IMR-90 (cell line): ENCODE measurements at regions not wholly inside any gene's neighbourhood (a gene's known extent, or its start where the extent isn't known, plus 50 kb on each side); places are given as distances from the start of the nearest gene placed in this dataset.

Experiments used
- ATAC-seq: fragments of 200-7000 bp; cut with Tn5 transposase; 2 replicates; pipeline ENCODE4 v1.9.1; 2020; ENCODE audit warnings: low read depth, mild to moderate bottlenecking, moderate library complexity
- BruUV-seq: library from RNA; stranded (reverse); fragments of 400-500 nt; replicated peaks from 2 replicates; lab custom pipeline; 2021; lab: Mats Ljungman, UMichigan
- CTCF ChIA-PET: fragments of 300-600 bp; formaldehyde crosslinking; extraction: SDS; loops from one replicate; lab custom pipeline; 2021; ENCODE audit warnings: antibody characterized with exemption; lab: Yijun Ruan, JAX
- POLR2A ChIA-PET: fragments of 300-600 bp; sonication (Branson Sonifier 250); formaldehyde crosslinking; loops from one replicate; lab custom pipeline; 2022; ENCODE audit warnings: antibody characterized with exemption; ENCODE audit not compliant: unreplicated experiment; lab: Charles Lee
- DNase-seq: peaks from one replicate; pipeline ENCODE4 v3.0.0; 2013
- H2AFZ ChIP-seq: replicated peaks from 2 replicates; pipeline ENCODE3; 2013; ENCODE audit warnings: low read length, mild to moderate bottlenecking; ENCODE audit not compliant: poor library complexity
- H2AK5ac ChIP-seq: 2 replicates; pipeline ENCODE4 v1.6.1; 2013; ENCODE audit warnings: low read depth, low read length, inconsistent platforms
- H2AK9ac ChIP-seq: replicated peaks from 2 replicates; pipeline ENCODE3; 2013; ENCODE audit warnings: mild to moderate bottlenecking, low read depth, low read length, moderate library complexity; ENCODE audit not compliant: poor library complexity
- H2BK120ac ChIP-seq: 2 replicates; pipeline ENCODE4 v1.6.1; 2013; ENCODE audit warnings: low read depth, low read length, inconsistent platforms
- H2BK15ac ChIP-seq: 3 replicates; pipeline ENCODE4 v1.6.1; 2013; ENCODE audit warnings: low read depth, low read length, inconsistent platforms
- H2BK20ac ChIP-seq: 2 replicates; pipeline ENCODE4 v1.6.1; 2013; ENCODE audit warnings: low read depth, mild to moderate bottlenecking, inconsistent platforms, low read length, moderate library complexity
- H2BK5ac ChIP-seq: 2 replicates; pipeline ENCODE4 v1.6.1; 2013; ENCODE audit warnings: mild to moderate bottlenecking, low read depth, low read length, inconsistent platforms; ENCODE audit not compliant: poor library complexity, severe bottlenecking
- H3K14ac ChIP-seq: replicated peaks from 2 replicates; pipeline ENCODE4 v1.6.1; 2013; ENCODE audit warnings: low read depth, low read length, inconsistent platforms
- H3K18ac ChIP-seq: 2 replicates; pipeline ENCODE4 v1.6.1; 2013; ENCODE audit warnings: low read depth, low read length, control low read depth
- H3K23ac ChIP-seq: 2 replicates; pipeline ENCODE4 v1.6.1; 2013; ENCODE audit warnings: low read depth, low read length, inconsistent platforms
- H3K27ac ChIP-seq: 2 replicates; pipeline ENCODE4 v1.5.1; 2013; ENCODE audit warnings: mild to moderate bottlenecking, control low read depth, low read length; ENCODE audit not compliant: insufficient read depth
- H3K27me3 ChIP-seq: 2 replicates; pipeline ENCODE4 v1.6.1; 2013; ENCODE audit warnings: low read length; ENCODE audit not compliant: control insufficient read depth, insufficient read depth
- H3K36me3 ChIP-seq: 2 replicates; pipeline ENCODE4 v1.6.1; 2013; ENCODE audit warnings: low read length, mixed read lengths; ENCODE audit not compliant: control insufficient read depth, insufficient read depth
- H3K4ac ChIP-seq: 2 replicates; pipeline ENCODE4 v1.6.1; 2013; ENCODE audit warnings: low read depth, low read length, inconsistent platforms
- H3K4me1 ChIP-seq: 2 replicates; pipeline ENCODE4 v1.6.1; 2013; ENCODE audit warnings: low read length, mixed read lengths; ENCODE audit not compliant: control insufficient read depth, insufficient read depth
- H3K4me2 ChIP-seq: 2 replicates; pipeline ENCODE4 v1.6.1; 2013; ENCODE audit warnings: low read depth, mild to moderate bottlenecking, control low read depth, low read length, moderate library complexity
- H3K4me3 ChIP-seq: 2 replicates; pipeline ENCODE4 v1.5.1; 2013; ENCODE audit warnings: low read depth, mild to moderate bottlenecking, control low read depth, low read length, moderate library complexity; ENCODE audit not compliant: insufficient read depth
- H3K56ac ChIP-seq: 2 replicates; pipeline ENCODE4 v1.6.1; 2013; ENCODE audit warnings: low read length, inconsistent platforms; ENCODE audit not compliant: insufficient read depth; ENCODE audit errors: extremely low read depth
- H3K79me1 ChIP-seq, 2 experiments: 2 replicates each; pipeline ENCODE4 v1.6.1; 2013; ENCODE audit warnings: low read length in 2 of 2, inconsistent platforms in 1 of 2, low read depth in 1 of 2
- H3K9ac ChIP-seq: 2 replicates; pipeline ENCODE4 v1.6.1; 2013; ENCODE audit warnings: low read depth, low read length, control low read depth
- H3K9me1 ChIP-seq: 2 replicates; pipeline ENCODE4 v1.6.1; 2013; ENCODE audit warnings: low read length, inconsistent platforms; ENCODE audit not compliant: insufficient read depth
- H3K9me3 ChIP-seq: 2 replicates; pipeline ENCODE4 v1.6.1; 2013; ENCODE audit warnings: low read length; ENCODE audit not compliant: control insufficient read depth, insufficient read depth
- H4K20me1 ChIP-seq: 2 replicates; pipeline ENCODE4 v1.6.1; 2013; ENCODE audit warnings: low read length, inconsistent platforms; ENCODE audit not compliant: insufficient read depth
- H4K5ac ChIP-seq: 2 replicates; pipeline ENCODE4 v1.6.1; 2013; ENCODE audit warnings: mild to moderate bottlenecking, low read depth, low read length, control low read depth
- H4K8ac ChIP-seq, 2 experiments: 2 replicates each; pipeline ENCODE4 v1.6.1; 2013; ENCODE audit warnings: low read depth in 2 of 2, low read length in 2 of 2, control low read depth in 1 of 2, inconsistent platforms in 1 of 2
- H4K91ac ChIP-seq: 2 replicates; pipeline ENCODE4 v1.6.1; 2013; ENCODE audit warnings: low read depth, low read length, inconsistent platforms; ENCODE audit not compliant: insufficient read depth
- CHD1 ChIP-seq: IDR thresholded peaks from 2 replicates; pipeline ENCODE4 v1.6.1; 2012; ENCODE audit warnings: low read depth, low read length, improper control_type of control experiment
- FOS ChIP-seq: fragments of 150-350 bp; IDR thresholded peaks from 2 replicates; pipeline ENCODE4 v1.6.1; 2016; ENCODE audit warnings: low read depth, low read length
- MXI1 ChIP-seq: IDR thresholded peaks from 2 replicates; pipeline ENCODE4 v1.6.1; 2012; ENCODE audit warnings: low read depth, mild to moderate bottlenecking, low read length, moderate library complexity, borderline replicate concordance
- POLR2A ChIP-seq: IDR thresholded peaks from 2 replicates; pipeline ENCODE4 v1.6.1; 2012; ENCODE audit warnings: mild to moderate bottlenecking, low read depth, low read length
- WGBS, 2 experiments: methylation state at CpG; one replicate each; pipeline versions ENCODE4 v1.1.5 to v1.1.7; 2013; ENCODE audit warnings: missing lambda C conversion rate in 2 of 2; ENCODE audit not compliant: insufficient read length in 1 of 2; ENCODE audit errors: extremely low coverage in 2 of 2; 5-methylcytosine and 5-hydroxymethylcytosine counted together
- dilution Hi-C: fragments of 300-500 bp; cut with HindIII; formaldehyde crosslinking; loops from one replicate; pipeline ENCODE4 v1.14.3; 2018; ENCODE audit warnings: low sequenced_read_pairs; ENCODE audit not compliant: unreplicated experiment
- in situ Hi-C: fragments of 300-500 bp; cut with MboI; formaldehyde crosslinking; loops from 3 replicates; pipeline ENCODE4 v1.14.3; 2019; ENCODE audit warnings: low sequenced_read_pairs, inconsistent platforms, mixed read lengths
- intact Hi-C: fragments of 100-400 bp; cut with micrococcal nuclease; formaldehyde crosslinking; loops from 2 replicates; pipeline ENCODE4 v1.10.0; 2022

DNA sequence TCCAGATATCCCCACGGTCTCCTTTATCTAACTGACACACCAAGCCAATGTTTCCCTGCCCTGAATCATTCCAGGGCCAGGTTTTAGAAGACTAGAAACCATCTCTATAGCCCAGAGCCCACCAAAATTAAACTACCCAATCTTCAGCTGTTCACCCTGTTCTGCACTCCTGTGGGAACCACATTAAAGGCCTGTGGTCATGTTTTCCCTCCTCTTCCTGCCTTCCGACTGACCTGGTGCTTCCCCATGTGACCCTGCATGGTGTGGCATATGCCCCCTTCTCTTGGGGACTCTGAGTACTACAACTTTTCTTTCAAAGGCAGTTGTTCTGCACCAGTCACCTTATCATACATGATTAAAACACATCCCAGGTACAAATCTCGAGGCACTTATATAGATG is 155.0 kb downstream of the TMEM200A start:
- Histone ChIP-seq H3K9me1 (no peaks in the 10 kb centered on the region), H3K79me1 (no peaks in the 10 kb centered on the region), H2BK5ac (no peak overlapping the region), H3K18ac (no peak overlapping the region), H3K4me3 (no peak overlapping the region), H2AFZ (no peak overlapping the region), H2BK15ac (no peak overlapping the region), H3K27ac (no peak overlapping the region), H4K8ac (no peak overlapping the region), H2AK9ac (no peak overlapping the region), H3K9me3 (no peaks in the 10 kb centered on the region; the same call in 1 of the 2 replicates), H2AK5ac (no peak overlapping the region), H3K23ac (no peak overlapping the region), H3K27me3 (no peaks in the 10 kb centered on the region), H3K9ac (no peak overlapping the region), H4K20me1 (no peaks in the 10 kb centered on the region), H3K36me3 (no peaks in the 10 kb centered on the region), H2BK20ac (no peak overlapping the region), H3K14ac (no peak overlapping the region), H4K91ac (no peak overlapping the region), H3K4me1 (no peaks in the 10 kb centered on the region), H4K5ac (no peak overlapping the region), H3K56ac (no peak overlapping the region), H3K4me2 (no peak overlapping the region), H3K4ac (no peak overlapping the region), H2BK120ac (no peak overlapping the region)
- ATAC-seq (no peak), DNase-seq (no peak)
- dilution Hi-C loops, result no loop called here
- TF ChIP-seq FOS (no peak), MXI1 (no peak), POLR2A (no peak), CHD1 (no peak)
- ChIA-PET POLR2A (no interaction called here), CTCF (no interaction called here)
- in situ Hi-C loops, result no loop called here
- intact Hi-C loops, result no loop called here
- 83% methylated on average over 2 of the region's 3 CpGs; no CpG with 5 or more reads in 1 of the 2 experiments for WGBS, 2 experiments
- BruUV-seq, result no TSS peak
